WTC11 (cell line): ENCODE measurements at regions not wholly inside any gene's neighbourhood (a gene's known extent, or its start where the extent isn't known, plus 50 kb on each side); places are given as distances from the start of the nearest gene placed in this dataset.
A peak's percentile ranks its signal among the peaks of the same experiment; 100 is the strongest.

Experiments used
- ATAC-seq: fragments of 200-7000 bp; cut with Tn5 transposase; 2 replicates; pipeline ENCODE4 v1.10.0; 2021; ENCODE audit warnings: mild to moderate bottlenecking, moderate library complexity
- CTCF ChIA-PET: fragments of 300-600 bp; sonication (Branson Sonifier 250); formaldehyde crosslinking; loops from one replicate; lab custom pipeline; 2021; ENCODE audit warnings: antibody characterized with exemption; lab: Charles Lee
- POLR2A ChIA-PET: fragments of 350-600 bp; sonication (Branson Sonifier 250); formaldehyde crosslinking; loops from one replicate; lab custom pipeline; 2021; ENCODE audit warnings: antibody characterized with exemption; lab: Charles Lee
- DNase-seq: peaks from one replicate; pipeline ENCODE4 v3.0.0; 2021; ENCODE audit warnings: low spot score
- H3K27ac Mint-ChIP-seq: 2 replicates; pipeline ENCODE4 v1.8.0; 2021; ENCODE audit warnings: mixed read lengths
- H3K27me3 Mint-ChIP-seq: 2 replicates; pipeline ENCODE4 v1.8.0; 2021; ENCODE audit warnings: low read depth, mild to moderate bottlenecking, moderate library complexity, mixed read lengths
- H3K36me3 Mint-ChIP-seq: 2 replicates; pipeline ENCODE4 v1.8.0; 2021; ENCODE audit warnings: mixed read lengths
- H3K4me1 Mint-ChIP-seq: 2 replicates; pipeline ENCODE4 v1.8.0; 2022; ENCODE audit warnings: mixed read lengths
- H3K4me3 Mint-ChIP-seq: 2 replicates; pipeline ENCODE4 v1.8.0; 2021; ENCODE audit warnings: mild to moderate bottlenecking, moderate library complexity, mixed read lengths
- H3K9me3 Mint-ChIP-seq: 2 replicates; pipeline ENCODE4 v1.8.0; 2021; ENCODE audit warnings: mixed read lengths
- CBFB ChIP-seq: sonication (generic); formaldehyde crosslinking; IDR thresholded peaks from 2 replicates; pipeline ENCODE4 v1.8.1; 2022; ENCODE audit warnings: mild to moderate bottlenecking, low read depth, missing genetic modification reagents
- CREM ChIP-seq: sonication (generic); formaldehyde crosslinking; IDR thresholded peaks from 2 replicates; pipeline ENCODE4 v1.8.1; 2022; ENCODE audit warnings: mild to moderate bottlenecking, missing genetic modification reagents, moderate library complexity
- ELF4 ChIP-seq: sonication (generic); formaldehyde crosslinking; IDR thresholded peaks from 2 replicates; pipeline ENCODE4 v1.8.1; 2022; ENCODE audit warnings: low read depth, mild to moderate bottlenecking, moderate library complexity, missing genetic modification reagents
- ERG ChIP-seq: fragments of 250-450 bp; sonication (Bioruptor Pico); IDR thresholded peaks from 2 replicates; pipeline ENCODE4 v1.8.0; 2021; ENCODE audit warnings: mild to moderate bottlenecking
- ETV6 ChIP-seq: sonication (generic); formaldehyde crosslinking; IDR thresholded peaks from 2 replicates; pipeline ENCODE4 v1.8.1; 2022; ENCODE audit warnings: mild to moderate bottlenecking, missing genetic modification reagents
- GRHL2 ChIP-seq: fragments of 250-450 bp; sonication (Bioruptor Pico); IDR thresholded peaks from 2 replicates; pipeline ENCODE4 v1.8.0; 2022; ENCODE audit warnings: mild to moderate bottlenecking, moderate library complexity; ENCODE audit not compliant: insufficient replicate concordance, severe bottlenecking
- GTF2I ChIP-seq: fragments of 250-450 bp; sonication (Bioruptor Pico); conservative IDR thresholded peaks from 2 replicates; pipeline ENCODE4 v1.4.0; 2021; ENCODE audit warnings: mild to moderate bottlenecking
- JAZF1 ChIP-seq: fragments of 250-450 bp; sonication (Bioruptor Pico); IDR thresholded peaks from 2 replicates; pipeline ENCODE4 v1.9.0; 2021; ENCODE audit warnings: moderate library complexity, mild to moderate bottlenecking, inconsistent platforms
- MXD4 ChIP-seq: fragments of 250-450 bp; sonication (Bioruptor Pico); IDR thresholded peaks from 2 replicates; pipeline ENCODE4 v1.8.0; 2021; ENCODE audit warnings: mild to moderate bottlenecking, moderate library complexity, borderline replicate concordance
- NFE2L1 ChIP-seq: sonication (generic); formaldehyde crosslinking; IDR thresholded peaks from 2 replicates; pipeline ENCODE4 v1.8.1; 2023; ENCODE audit warnings: missing genetic modification reagents
- NFYB ChIP-seq: sonication (generic); formaldehyde crosslinking; conservative IDR thresholded peaks from 2 replicates; pipeline ENCODE4 v1.8.0; 2022; ENCODE audit warnings: low read depth, missing genetic modification reagents
- PRRX2 ChIP-seq: fragments of 250-450 bp; sonication (Bioruptor Pico); IDR thresholded peaks from 2 replicates; pipeline ENCODE4 v1.8.0; 2021; ENCODE audit warnings: mild to moderate bottlenecking
- TP53 ChIP-seq: sonication (generic); formaldehyde crosslinking; IDR thresholded peaks from 2 replicates; pipeline ENCODE4 v1.8.1; 2023; ENCODE audit warnings: mild to moderate bottlenecking, missing genetic modification reagents
- ZBTB43 ChIP-seq: sonication (generic); formaldehyde crosslinking; IDR thresholded peaks from 2 replicates; pipeline ENCODE4 v1.8.1; 2023; ENCODE audit warnings: mild to moderate bottlenecking, missing genetic modification reagents
- ZNF138 ChIP-seq: sonication (generic); formaldehyde crosslinking; conservative IDR thresholded peaks from 2 replicates; pipeline ENCODE4 v1.8.1; 2022; ENCODE audit warnings: mild to moderate bottlenecking, moderate library complexity, missing genetic modification reagents
- ZNF281 ChIP-seq: sonication (generic); formaldehyde crosslinking; IDR thresholded peaks from 2 replicates; pipeline ENCODE4 v1.8.0; 2023; ENCODE audit warnings: mild to moderate bottlenecking, missing genetic modification reagents
- ZNF396 ChIP-seq: fragments of 250-450 bp; sonication (Bioruptor Pico); IDR thresholded peaks from 2 replicates; pipeline ENCODE4 v1.8.0; 2021; ENCODE audit warnings: mild to moderate bottlenecking, moderate library complexity, borderline replicate concordance
- ZNF671 ChIP-seq: fragments of 250-450 bp; sonication (Bioruptor Pico); IDR thresholded peaks from 2 replicates; pipeline ENCODE4 v1.8.0; 2021; ENCODE audit warnings: mild to moderate bottlenecking
- TF ChIP-seq, protein P1 (sequence below): sonication (generic); formaldehyde crosslinking; IDR thresholded peaks from 2 replicates; pipeline ENCODE4 v1.8.1; 2023; ENCODE audit warnings: mild to moderate bottlenecking, missing genetic modification reagents, moderate library complexity
- TF ChIP-seq, protein P2 (sequence below): fragments of 250-450 bp; sonication (Bioruptor Pico); IDR thresholded peaks from 2 replicates; pipeline ENCODE4 v1.9.0; 2021; ENCODE audit warnings: mild to moderate bottlenecking
- TF ChIP-seq, protein P3 (sequence below): fragments of 250-450 bp; sonication (Bioruptor Pico); IDR thresholded peaks from 2 replicates; pipeline ENCODE4 v1.9.0; 2021; ENCODE audit warnings: moderate library complexity, mild to moderate bottlenecking, inconsistent platforms, borderline replicate concordance

GRCh38 chr11:41713030-41713429 is 253.6 kb upstream of the LRRC4C start:
- no peak for ATAC-seq
- TF ChIP-seq ETV6 (CRISPR knock-in tag), result no peak
- TF ChIP-seq JAZF1 (CRISPR knock-in tag), result no peak
- no peak for TF ChIP-seq ZNF396
- TF ChIP-seq ZNF671 (CRISPR knock-in tag), result no peak
- TF ChIP-seq ZNF138 (CRISPR knock-in tag), result no peak
- TF ChIP-seq, protein P1, sequence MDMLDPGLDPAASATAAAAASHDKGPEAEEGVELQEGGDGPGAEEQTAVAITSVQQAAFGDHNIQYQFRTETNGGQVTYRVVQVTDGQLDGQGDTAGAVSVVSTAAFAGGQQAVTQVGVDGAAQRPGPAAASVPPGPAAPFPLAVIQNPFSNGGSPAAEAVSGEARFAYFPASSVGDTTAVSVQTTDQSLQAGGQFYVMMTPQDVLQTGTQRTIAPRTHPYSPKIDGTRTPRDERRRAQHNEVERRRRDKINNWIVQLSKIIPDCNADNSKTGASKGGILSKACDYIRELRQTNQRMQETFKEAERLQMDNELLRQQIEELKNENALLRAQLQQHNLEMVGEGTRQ (CRISPR knock-in tag), result no peak
- TF ChIP-seq, all 79 proteins: peak for 0
- DNase-seq, result no peak
- peaks cover 47% of the 10 kb centered on the region for H3K4me1 Mint-ChIP-seq
- no peak overlapping the region for H3K4me3 Mint-ChIP-seq
- CTCF ChIA-PET, result no interaction called here
- POLR2A ChIA-PET, result no interaction called here
- H3K27me3 Mint-ChIP-seq, result no peaks in the 10 kb centered on the region
- H3K27ac Mint-ChIP-seq, result no peak overlapping the region
- peaks cover 13% of the 10 kb centered on the region for H3K9me3 Mint-ChIP-seq
- peaks cover 9% of the 10 kb centered on the region for H3K36me3 Mint-ChIP-seq

DNA sequence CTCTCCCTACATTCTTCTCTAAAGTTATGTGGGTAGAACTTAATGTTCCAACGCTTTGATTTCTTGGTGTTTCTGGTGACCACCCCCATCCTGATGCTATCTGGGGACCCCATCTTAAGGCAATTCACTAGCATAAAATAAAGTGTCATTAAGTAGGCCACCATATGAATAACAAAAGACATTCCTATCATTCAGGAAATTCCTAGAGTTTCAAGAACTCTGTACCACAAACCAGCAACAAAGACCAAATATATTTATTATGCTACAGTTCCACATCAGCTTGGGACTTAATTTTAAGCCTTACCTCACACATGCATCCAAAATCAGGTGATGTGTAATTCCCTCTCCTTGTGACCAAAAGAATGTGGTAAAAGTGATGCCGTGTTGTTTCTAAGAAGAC is 254.6 kb upstream of the LRRC4C start:
- Mint-ChIP-seq H3K27ac (peak overlapping the region; percentile 93), H3K4me3 (no peak overlapping the region), H3K27me3 (no peaks in the 10 kb centered on the region; the same call in 1 of the 2 replicates), H3K4me1 (peaks cover 38% of the 10 kb centered on the region), H3K36me3 (peaks cover 13% of the 10 kb centered on the region), H3K9me3 (peaks cover 20% of the 10 kb centered on the region)
- ATAC-seq (peak; percentile 82), DNase-seq (no peak)
- ChIA-PET POLR2A (no interaction called here), CTCF (no interaction called here)
- TF ChIP-seq JAZF1 (CRISPR knock-in tag), result no peak
- no peak for TF ChIP-seq ZNF671 (CRISPR knock-in tag)
- TF ChIP-seq NFYB (CRISPR knock-in tag), result no peak
- no peak for TF ChIP-seq ZBTB43
- TF ChIP-seq, protein P1 (CRISPR knock-in tag), result no peak
- no peak for TF ChIP-seq ZNF281
- TF ChIP-seq, protein P2, sequence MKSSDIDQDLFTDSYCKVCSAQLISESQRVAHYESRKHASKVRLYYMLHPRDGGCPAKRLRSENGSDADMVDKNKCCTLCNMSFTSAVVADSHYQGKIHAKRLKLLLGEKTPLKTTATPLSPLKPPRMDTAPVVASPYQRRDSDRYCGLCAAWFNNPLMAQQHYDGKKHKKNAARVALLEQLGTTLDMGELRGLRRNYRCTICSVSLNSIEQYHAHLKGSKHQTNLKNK (CRISPR knock-in tag), result no peak
- TF ChIP-seq, protein P3, sequence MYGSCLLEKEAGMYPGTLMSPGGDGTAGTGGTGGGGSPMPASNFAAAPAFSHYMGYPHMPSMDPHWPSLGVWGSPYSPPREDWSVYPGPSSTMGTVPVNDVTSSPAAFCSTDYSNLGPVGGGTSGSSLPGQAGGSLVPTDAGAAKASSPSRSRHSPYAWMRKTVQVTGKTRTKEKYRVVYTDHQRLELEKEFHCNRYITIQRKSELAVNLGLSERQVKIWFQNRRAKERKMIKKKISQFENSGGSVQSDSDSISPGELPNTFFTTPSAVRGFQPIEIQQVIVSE (CRISPR knock-in tag), result no peak
- TF ChIP-seq NFE2L1 (CRISPR knock-in tag), result no peak

GRCh38 chr11:41716862-41717261 is 257.4 kb upstream of the LRRC4C start:
- Mint-ChIP-seq H3K9me3 (peaks cover 21% of the 10 kb centered on the region), H3K4me3 (no peak overlapping the region), H3K27me3 (no peaks in the 10 kb centered on the region; the same call in 1 of the 2 replicates), H3K27ac (no peak overlapping the region), H3K36me3 (peaks cover 14% of the 10 kb centered on the region), H3K4me1 (peaks cover 55% of the 10 kb centered on the region)
- POLR2A ChIA-PET, result no interaction called here
- TF ChIP-seq GRHL2 (CRISPR knock-in tag), result no peak
- no peak for TF ChIP-seq MXD4 (CRISPR knock-in tag)
- no peak for TF ChIP-seq PRRX2 (CRISPR knock-in tag)
- TF ChIP-seq TP53, result no peak
- TF ChIP-seq ELF4, result no peak
- TF ChIP-seq GTF2I, result no peak
- no peak for TF ChIP-seq JAZF1 (CRISPR knock-in tag)
- no peak for TF ChIP-seq CREM
- no peak for TF ChIP-seq ERG (CRISPR knock-in tag)
- no peak for TF ChIP-seq CBFB (CRISPR knock-in tag)
- CTCF ChIA-PET, result no interaction called here
- ATAC-seq (no peak), DNase-seq (no peak)
